Smooth muscle cell (in vitro differentiated cells): ENCODE measurements at regions not wholly inside any gene's neighbourhood (a gene's known extent, or its start where the extent isn't known, plus 50 kb on each side); places are given as distances from the start of the nearest gene placed in this dataset.

Experiments
- DNase-seq: peaks from one replicate; lab custom pipeline; 2025; ENCODE audit not compliant: unreplicated experiment; lab: John Stamatoyannopoulos, UW
- H2AFZ ChIP-seq: fragments of 200-600 bp; sonication (generic); 2 replicates; pipeline ENCODE4 v1.6.0; 2016; ENCODE audit warnings: antibody characterized with exemption, low read depth, mild to moderate bottlenecking
- H3F3A ChIP-seq: fragments of 200-600 bp; sonication (generic); 2 replicates; pipeline ENCODE4 v1.6.0; 2017; ENCODE audit warnings: antibody characterized with exemption, low read depth
- H3K27ac ChIP-seq: fragments of 200-600 bp; sonication (generic); 2 replicates; pipeline ENCODE4 v1.5.1; 2016; ENCODE audit warnings: low read depth, mild to moderate bottlenecking
- H3K27me3 ChIP-seq: fragments of 200-600 bp; sonication (generic); 2 replicates; pipeline ENCODE4 v1.6.1; 2016; ENCODE audit warnings: low read depth, mild to moderate bottlenecking
- H3K36me3 ChIP-seq: fragments of 200-600 bp; sonication (generic); 2 replicates; pipeline ENCODE4 v1.5.1; 2016; ENCODE audit warnings: low read depth
- H3K4me1 ChIP-seq: fragments of 200-600 bp; sonication (generic); 2 replicates; pipeline ENCODE4 v1.5.1; 2016; ENCODE audit warnings: low read depth
- H3K4me2 ChIP-seq: fragments of 200-600 bp; sonication (generic); 2 replicates; pipeline ENCODE4 v1.6.0; 2016; ENCODE audit warnings: mild to moderate bottlenecking
- H3K4me3 ChIP-seq: fragments of 200-600 bp; sonication (generic); 2 replicates; pipeline ENCODE4 v1.5.1; 2016; ENCODE audit warnings: mild to moderate bottlenecking
- H3K79me2 ChIP-seq: fragments of 200-600 bp; sonication (generic); 2 replicates; pipeline ENCODE4 v1.6.0; 2016; ENCODE audit warnings: low read depth, mild to moderate bottlenecking
- H3K9ac ChIP-seq: fragments of 200-600 bp; sonication (generic); 2 replicates; pipeline ENCODE4 v1.6.0; 2016; ENCODE audit warnings: low read depth
- H3K9me3 ChIP-seq: fragments of 200-600 bp; sonication (generic); replicated peaks from 2 replicates; pipeline ENCODE4 v1.5.1; 2016; ENCODE audit warnings: low read depth
- H4K20me1 ChIP-seq: fragments of 200-600 bp; sonication (generic); 2 replicates; pipeline ENCODE4 v1.6.0; 2016; ENCODE audit warnings: low read depth
- CTCF ChIP-seq: fragments of 200-600 bp; sonication (generic); IDR thresholded peaks from 2 replicates; pipeline ENCODE4 v1.5.1; 2017; ENCODE audit warnings: borderline replicate concordance, mild to moderate bottlenecking, antibody characterized with exemption; ENCODE audit not compliant: insufficient read depth, poor library complexity, severe bottlenecking
- WGBS: methylation state at CpG from one replicate; pipeline ENCODE4 v1.1.7; 2016; ENCODE audit warnings: low lambda C conversion rate; 5-methylcytosine and 5-hydroxymethylcytosine counted together

DNA sequence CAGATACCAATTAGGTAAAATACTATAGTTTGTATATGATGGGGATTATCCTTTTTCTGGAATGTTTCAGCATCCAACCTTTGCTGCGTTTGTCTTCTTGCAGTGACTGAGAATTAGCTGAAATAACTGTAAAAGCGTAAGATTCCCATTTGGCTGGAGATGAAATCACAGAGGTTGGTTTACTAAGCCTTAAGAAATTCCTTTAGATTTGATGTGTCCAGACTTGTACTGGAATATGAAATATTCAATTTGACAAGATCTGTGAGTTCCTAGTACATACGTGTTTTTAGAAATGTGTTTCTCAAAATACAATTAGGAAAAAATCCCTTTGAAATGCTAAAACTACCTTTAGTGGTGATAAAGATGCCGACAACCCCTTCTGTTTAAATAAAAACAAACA is 286.0 kb upstream of the DMRT1 start:
- no peak overlapping the region for H2AFZ ChIP-seq
- H3K9me3 ChIP-seq: no peaks in the 10 kb centered on the region
- no peaks in the 10 kb centered on the region for H3K27me3 ChIP-seq
- H4K20me1 ChIP-seq: no peaks in the 10 kb centered on the region
- no peaks in the 10 kb centered on the region for H3K79me2 ChIP-seq
- no peak overlapping the region for H3K27ac ChIP-seq
- TF ChIP-seq CTCF: no peak
- no peaks in the 10 kb centered on the region for H3K36me3 ChIP-seq
- no peaks in the 10 kb centered on the region for H3F3A ChIP-seq
- no peaks in the 10 kb centered on the region for H3K4me1 ChIP-seq
- no peak for DNase-seq
- no peak overlapping the region for H3K4me2 ChIP-seq
- H3K9ac ChIP-seq: no peak overlapping the region
- H3K4me3 ChIP-seq: no peak overlapping the region
- WGBS: 67% methylated on average over 4 of the region's 4 CpGs

DNA sequence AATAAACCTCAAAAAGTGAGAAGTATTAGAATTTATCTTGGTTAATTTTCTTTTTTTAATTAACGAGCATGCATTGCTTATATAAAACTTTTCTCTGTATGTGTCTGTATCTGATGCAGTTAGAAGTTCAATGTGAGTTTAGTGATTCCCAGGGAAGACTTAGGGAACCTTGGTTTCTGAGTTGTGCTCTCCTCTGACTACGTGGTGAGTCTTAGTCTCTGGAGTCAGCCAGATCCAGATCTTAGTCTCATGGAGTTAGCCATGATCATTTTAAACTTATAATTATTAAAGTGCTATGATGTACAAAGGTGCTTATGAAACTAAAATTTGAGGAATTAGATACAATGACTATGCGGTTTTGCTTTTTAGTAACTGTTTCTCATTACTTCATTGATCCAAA is 285.3 kb upstream of the DMRT1 start:
- DNase-seq: no peak
- Histone ChIP-seq H3K4me1 (no peaks in the 10 kb centered on the region), H3K9ac (no peak overlapping the region), H2AFZ (no peak overlapping the region), H4K20me1 (no peaks in the 10 kb centered on the region), H3K27ac (no peak overlapping the region), H3F3A (no peaks in the 10 kb centered on the region), H3K27me3 (no peaks in the 10 kb centered on the region), H3K36me3 (no peaks in the 10 kb centered on the region), H3K4me2 (no peak overlapping the region), H3K79me2 (no peaks in the 10 kb centered on the region), H3K9me3 (no peaks in the 10 kb centered on the region), H3K4me3 (no peak overlapping the region)
- 78% methylated on average over 3 of the region's 3 CpGs for WGBS
- no peak for TF ChIP-seq CTCF

DNA sequence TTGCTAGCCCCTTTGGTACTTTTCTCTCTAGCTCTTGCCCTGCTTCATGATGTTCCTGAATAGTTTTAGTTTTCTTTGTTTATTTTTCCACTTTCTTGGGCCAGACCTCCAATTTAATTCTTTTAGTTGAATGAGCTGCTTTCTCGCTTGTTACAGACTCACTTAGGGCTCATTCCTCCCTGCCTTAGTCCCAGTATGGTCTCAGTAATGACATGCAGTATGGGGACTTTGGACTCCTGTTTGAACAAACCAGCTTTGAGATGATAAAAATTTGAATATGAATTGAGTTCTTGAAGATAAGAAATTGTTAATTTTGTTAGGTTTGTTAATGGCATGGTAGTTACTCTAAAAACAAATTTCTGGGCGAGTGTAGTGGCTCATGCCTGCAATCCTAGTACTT is 284.8 kb upstream of the DMRT1 start:
- H3K27ac ChIP-seq: no peak overlapping the region
- no peak for DNase-seq
- H3K4me3 ChIP-seq: no peak overlapping the region
- no peak for TF ChIP-seq CTCF
- no peaks in the 10 kb centered on the region for H3K4me1 ChIP-seq
- 95% methylated on average over 2 of the region's 2 CpGs for WGBS
- no peak overlapping the region for H2AFZ ChIP-seq
- H3K9me3 ChIP-seq: no peaks in the 10 kb centered on the region
- no peaks in the 10 kb centered on the region for H3K36me3 ChIP-seq
- no peaks in the 10 kb centered on the region for H3K79me2 ChIP-seq
- no peak overlapping the region for H3K4me2 ChIP-seq
- H3K9ac ChIP-seq: no peak overlapping the region
- no peaks in the 10 kb centered on the region for H4K20me1 ChIP-seq
- H3K27me3 ChIP-seq: no peaks in the 10 kb centered on the region
- no peaks in the 10 kb centered on the region for H3F3A ChIP-seq

DNA sequence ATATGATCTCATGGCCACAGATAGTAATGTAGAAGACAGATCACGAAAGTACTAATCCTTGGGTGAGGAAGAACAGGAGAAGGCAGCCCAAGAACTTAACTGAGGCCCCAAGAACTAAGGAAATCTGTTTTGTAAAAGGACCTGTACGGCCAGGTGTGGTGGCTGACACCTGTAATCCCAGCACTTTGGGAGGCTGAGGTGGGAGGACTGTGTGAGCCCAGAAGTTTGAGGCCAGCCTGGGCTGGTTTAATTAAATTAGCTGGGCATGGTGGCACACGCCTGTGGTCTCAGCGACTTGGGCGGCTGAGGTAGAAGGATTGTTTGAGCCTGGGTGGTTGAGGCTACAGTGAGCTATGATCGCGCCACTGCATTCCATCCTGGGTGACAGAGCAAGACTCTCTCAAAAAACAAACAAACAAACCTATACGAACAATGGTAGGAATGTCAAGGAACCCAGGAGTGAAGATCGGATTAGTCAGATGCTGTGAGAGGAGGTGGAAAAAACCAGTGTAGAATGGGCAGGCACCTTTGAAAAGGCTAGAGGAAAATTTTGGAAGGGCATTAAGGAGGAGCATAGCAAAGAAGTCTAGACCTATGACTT is 283.8 kb upstream of the DMRT1 start:
- H3K9me3 ChIP-seq: no peaks in the 10 kb centered on the region
- no peak for DNase-seq
- no peaks in the 10 kb centered on the region for H4K20me1 ChIP-seq
- H2AFZ ChIP-seq: no peak overlapping the region
- no peak overlapping the region for H3K9ac ChIP-seq
- H3K27ac ChIP-seq: no peak overlapping the region
- no peaks in the 10 kb centered on the region for H3K36me3 ChIP-seq
- no peaks in the 10 kb centered on the region for H3K27me3 ChIP-seq
- TF ChIP-seq CTCF: no peak
- H3K4me2 ChIP-seq: no peak overlapping the region
- no peaks in the 10 kb centered on the region for H3K4me1 ChIP-seq
- no peaks in the 10 kb centered on the region for H3F3A ChIP-seq
- 70% methylated on average over 9 of the region's 9 CpGs for WGBS
- no peak overlapping the region for H3K4me3 ChIP-seq
- H3K79me2 ChIP-seq: no peaks in the 10 kb centered on the region
